ENCODE measurements at regions not wholly inside any gene's neighbourhood (a gene's known extent, or its start where the extent isn't known, plus 50 kb on each side); places are given as distances from the start of the nearest gene placed in this dataset.

- Histone ChIP-seq H3K9ac (ENCODE audit: low read length) (no peak overlapping the region), H3K27me3 (ENCODE audit: insufficient read depth, low read depth, low read length) (no peaks in the 10 kb centered on the region), H3K9me2 (ENCODE audit: insufficient read depth, low read length) (no peaks in the 10 kb centered on the region), H3K4me3 (ENCODE audit: low read length) (no peak overlapping the region), H3K79me2 (replicated peaks; ENCODE audit: insufficient read depth, low read length) (no peaks in the 10 kb centered on the region), H3K27ac (ENCODE audit: low read length) (no peak overlapping the region), H3K4me2 (ENCODE audit: low read length) (no peak overlapping the region), H4K20me1 (ENCODE audit: insufficient read depth) (no peaks in the 10 kb centered on the region), H3F3A (ENCODE audit: insufficient read depth, low read length, poor library complexity, severe bottlenecking) (no peaks in the 10 kb centered on the region), H3K36me3 (ENCODE audit: insufficient read depth, low read length) (no peaks in the 10 kb centered on the region), H3K9me3 (ENCODE audit: low read length) (no peaks in the 10 kb centered on the region), H2AFZ (ENCODE audit: low read depth, low read length) (no peak overlapping the region)
- no peak for TF ChIP-seq POLR2AphosphoS5 (IDR thresholded peaks at IDR 0.05)
- TF ChIP-seq TAF1 (IDR thresholded peaks at IDR 0.05; ENCODE audit: low read depth) = no peak
- no peak for TF ChIP-seq SMC3 (conservative IDR thresholded peaks at IDR 0.05; ENCODE audit: poor library complexity)
- no peak for TF ChIP-seq CTCF (IDR thresholded peaks at IDR 0.05; ENCODE audit: poor library complexity, severe bottlenecking)
- no peak for TF ChIP-seq REST (IDR thresholded peaks at IDR 0.05; ENCODE audit: borderline replicate concordance)
- no peak for TF ChIP-seq EZH2 (IDR thresholded peaks at IDR 0.05; ENCODE audit: borderline replicate concordance, insufficient read depth, low read length, poor library complexity, severe bottlenecking)
- no peak for TF ChIP-seq RAD21 (conservative IDR thresholded peaks at IDR 0.05)
- TF ChIP-seq EP300 (conservative IDR thresholded peaks at IDR 0.05; ENCODE audit: poor library complexity, severe bottlenecking) = no peak
- TF ChIP-seq MXI1 (conservative IDR thresholded peaks at IDR 0.05; ENCODE audit: poor library complexity, severe bottlenecking) = no peak
These were observed 408.4 kb downstream of the ZFHX3 start for GRCh38 chr16:72639494-72639893.

GRCh38 chr16:72637306-72637705 lies 410.6 kb downstream of the ZFHX3 start:
- no peak overlapping the region for H3K27ac ChIP-seq (ENCODE audit: low read length)
- no peak overlapping the region for H3K9ac ChIP-seq (ENCODE audit: low read length)
- no peak overlapping the region for H3K4me2 ChIP-seq (ENCODE audit: low read length)
- H2AFZ ChIP-seq (ENCODE audit: low read depth, low read length) = no peak overlapping the region
- no peaks in the 10 kb centered on the region for H3K27me3 ChIP-seq (ENCODE audit: insufficient read depth, low read depth, low read length)
- H3K4me3 ChIP-seq (ENCODE audit: low read length) = no peak overlapping the region
- no peaks in the 10 kb centered on the region for H3K36me3 ChIP-seq (ENCODE audit: insufficient read depth, low read length)
- no peaks in the 10 kb centered on the region for H4K20me1 ChIP-seq (ENCODE audit: insufficient read depth)
- no peaks in the 10 kb centered on the region for H3K9me2 ChIP-seq (ENCODE audit: insufficient read depth, low read length)
- H3F3A ChIP-seq (ENCODE audit: insufficient read depth, low read length, poor library complexity, severe bottlenecking) = no peaks in the 10 kb centered on the region
- H3K9me3 ChIP-seq (ENCODE audit: low read length) = no peaks in the 10 kb centered on the region
- TF ChIP-seq CTCF (IDR thresholded peaks at IDR 0.05; ENCODE audit: poor library complexity, severe bottlenecking) = no peak
- TF ChIP-seq EP300 (conservative IDR thresholded peaks at IDR 0.05; ENCODE audit: poor library complexity, severe bottlenecking) = no peak
- TF ChIP-seq POLR2AphosphoS5 (IDR thresholded peaks at IDR 0.05) = no peak
- TF ChIP-seq RAD21 (conservative IDR thresholded peaks at IDR 0.05) = no peak
- TF ChIP-seq EZH2 (IDR thresholded peaks at IDR 0.05; ENCODE audit: borderline replicate concordance, insufficient read depth, low read length, poor library complexity, severe bottlenecking) = no peak
- no peak for TF ChIP-seq REST (IDR thresholded peaks at IDR 0.05; ENCODE audit: borderline replicate concordance)
- no peak for TF ChIP-seq MXI1 (conservative IDR thresholded peaks at IDR 0.05; ENCODE audit: poor library complexity, severe bottlenecking)
- TF ChIP-seq SMC3 (conservative IDR thresholded peaks at IDR 0.05; ENCODE audit: poor library complexity) = no peak
- no peak for TF ChIP-seq TAF1 (IDR thresholded peaks at IDR 0.05; ENCODE audit: low read depth)
- H3K79me2 ChIP-seq (replicated peaks; ENCODE audit: insufficient read depth, low read length) = no peaks in the 10 kb centered on the region
